PC-3 (cell line): ENCODE measurements at regions not wholly inside any gene's neighbourhood (a gene's known extent, or its start where the extent isn't known, plus 50 kb on each side); places are given as distances from the start of the nearest gene placed in this dataset.

Experiments
- ATAC-seq: fragments of 200-7000 bp; cut with Tn5 transposase; 2 replicates; pipeline ENCODE4 v1.9.1; 2020; ENCODE audit warnings: mild to moderate bottlenecking, moderate library complexity
- BruUV-seq: library from RNA; stranded (reverse); fragments of 400-500 nt; replicated peaks from 2 replicates; lab custom pipeline; 2021; lab: Mats Ljungman, UMichigan
- CTCF ChIA-PET: fragments of 300-600 bp; sonication (Branson Sonifier 250); formaldehyde crosslinking; loops from one replicate; lab custom pipeline; 2022; ENCODE audit warnings: antibody characterized with exemption; lab: Charles Lee
- POLR2A ChIA-PET: fragments of 300-600 bp; sonication (Branson Sonifier 250); formaldehyde crosslinking; loops from one replicate; lab custom pipeline; 2022; ENCODE audit warnings: antibody characterized with exemption; ENCODE audit not compliant: unreplicated experiment; lab: Charles Lee
- DNase-seq: peaks from one replicate; pipeline ENCODE4 v3.0.0-alpha.2; 2015
- H2AFZ ChIP-seq: fragments of 300-600 bp; sonication (generic); 2 replicates; pipeline ENCODE4 v1.6.0; 2016; ENCODE audit warnings: antibody characterized with exemption, low read length
- H3F3A ChIP-seq: fragments of 300-600 bp; sonication (generic); one replicate; pipeline ENCODE4 v1.6.0; 2017; ENCODE audit warnings: antibody characterized with exemption, low read length, control low read depth, mild to moderate bottlenecking; ENCODE audit not compliant: unreplicated experiment
- H3K27ac ChIP-seq: fragments of 300-600 bp; sonication (generic); 2 replicates; pipeline ENCODE4 v1.5.1; 2016; ENCODE audit warnings: mild to moderate bottlenecking, low read length
- H3K27me3 ChIP-seq: fragments of 300-600 bp; sonication (generic); 2 replicates; pipeline ENCODE4 v1.6.1; 2016; ENCODE audit warnings: low read length, mixed read lengths
- H3K36me3 ChIP-seq: fragments of 300-600 bp; sonication (generic); 2 replicates; pipeline ENCODE4 v1.6.1; 2016; ENCODE audit warnings: low read depth, mixed run types, low read length, mixed read lengths
- H3K4me1 ChIP-seq: fragments of 300-600 bp; sonication (generic); 2 replicates; pipeline ENCODE4 v1.5.1; 2016; ENCODE audit warnings: low read length; ENCODE audit not compliant: insufficient read depth
- H3K4me2 ChIP-seq: fragments of 300-600 bp; sonication (generic); 2 replicates; pipeline ENCODE4 v1.6.0; 2016; ENCODE audit warnings: low read length
- H3K4me3 ChIP-seq: fragments of 300-600 bp; sonication (generic); 2 replicates; pipeline ENCODE4 v1.5.1; 2016; ENCODE audit warnings: mild to moderate bottlenecking, low read length, mixed read lengths
- H3K79me2 ChIP-seq: fragments of 300-600 bp; sonication (generic); 2 replicates; pipeline ENCODE4 v1.6.1; 2017; ENCODE audit warnings: low read length, mixed read lengths
- H3K9ac ChIP-seq: fragments of 300-600 bp; sonication (generic); 2 replicates; pipeline ENCODE4 v1.6.0; 2016; ENCODE audit warnings: mild to moderate bottlenecking, low read length
- H3K9me2 ChIP-seq: fragments of 300-600 bp; sonication (generic); replicated peaks from 2 replicates; pipeline ENCODE4 v1.6.1; 2016; ENCODE audit warnings: mixed run types, low read length, mixed read lengths
- H3K9me3 ChIP-seq: fragments of 300-600 bp; sonication (generic); 2 replicates; pipeline ENCODE4 v1.6.1; 2016; ENCODE audit warnings: low read length, mixed read lengths
- H4K20me1 ChIP-seq: fragments of 300-600 bp; sonication (generic); 2 replicates; pipeline ENCODE4 v1.6.1; 2016; ENCODE audit warnings: low read length, mixed read lengths
- EZH2 ChIP-seq: fragments of 300-600 bp; sonication (generic); IDR thresholded peaks from one replicate; pipeline ENCODE4 v1.6.1; 2017; ENCODE audit warnings: antibody characterized with exemption, mild to moderate bottlenecking, low read length; ENCODE audit not compliant: unreplicated experiment
- EZH2phosphoT487 ChIP-seq: fragments of 300-600 bp; sonication (generic); IDR thresholded peaks from 2 replicates; pipeline ENCODE4 v1.6.1; 2018; ENCODE audit warnings: mild to moderate bottlenecking, antibody characterized with exemption, low read length, borderline replicate concordance
- intact Hi-C: fragments of 100-400 bp; cut with micrococcal nuclease; formaldehyde crosslinking; loops from 2 replicates; pipeline ENCODE4 v1.9.0; 2023
- TF ChIP-seq, protein P1 (sequence below): fragments of 300-600 bp; sonication (generic); conservative IDR thresholded peaks from 2 replicates; pipeline ENCODE4 v1.5.1; 2017; ENCODE audit warnings: antibody characterized with exemption, low read depth, mild to moderate bottlenecking, low read length

DNA sequence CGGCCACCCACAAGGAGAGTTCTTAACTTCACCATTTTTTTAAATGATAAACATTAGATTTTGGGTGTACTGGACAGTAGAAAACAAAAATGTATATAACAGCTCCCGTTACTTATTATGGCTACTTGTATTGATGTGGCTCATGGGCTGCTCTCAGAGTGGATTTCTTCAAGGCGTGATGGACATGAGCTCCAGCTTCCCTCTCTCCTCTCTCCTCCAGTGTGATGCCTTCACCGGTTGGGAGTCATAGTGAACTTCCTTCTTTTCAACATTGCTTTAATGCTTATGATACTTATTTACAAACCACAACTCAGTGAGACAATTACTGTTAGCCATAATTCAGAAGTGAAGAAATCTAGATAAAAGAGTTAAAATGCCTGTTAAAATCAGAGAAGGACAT is 515.2 kb downstream of the RNF144A start:
- H2AFZ ChIP-seq, result no peak overlapping the region
- no peak overlapping the region for H3K27ac ChIP-seq
- no peak for DNase-seq
- no TSS peak for BruUV-seq
- no peaks in the 10 kb centered on the region for H3K4me1 ChIP-seq
- no peaks in the 10 kb centered on the region for H3K27me3 ChIP-seq
- H3K9me3 ChIP-seq, result no peaks in the 10 kb centered on the region
- no peaks in the 10 kb centered on the region for H3F3A ChIP-seq
- TF ChIP-seq EZH2 (no peak), EZH2phosphoT487 (no peak)
- TF ChIP-seq, protein P1, sequence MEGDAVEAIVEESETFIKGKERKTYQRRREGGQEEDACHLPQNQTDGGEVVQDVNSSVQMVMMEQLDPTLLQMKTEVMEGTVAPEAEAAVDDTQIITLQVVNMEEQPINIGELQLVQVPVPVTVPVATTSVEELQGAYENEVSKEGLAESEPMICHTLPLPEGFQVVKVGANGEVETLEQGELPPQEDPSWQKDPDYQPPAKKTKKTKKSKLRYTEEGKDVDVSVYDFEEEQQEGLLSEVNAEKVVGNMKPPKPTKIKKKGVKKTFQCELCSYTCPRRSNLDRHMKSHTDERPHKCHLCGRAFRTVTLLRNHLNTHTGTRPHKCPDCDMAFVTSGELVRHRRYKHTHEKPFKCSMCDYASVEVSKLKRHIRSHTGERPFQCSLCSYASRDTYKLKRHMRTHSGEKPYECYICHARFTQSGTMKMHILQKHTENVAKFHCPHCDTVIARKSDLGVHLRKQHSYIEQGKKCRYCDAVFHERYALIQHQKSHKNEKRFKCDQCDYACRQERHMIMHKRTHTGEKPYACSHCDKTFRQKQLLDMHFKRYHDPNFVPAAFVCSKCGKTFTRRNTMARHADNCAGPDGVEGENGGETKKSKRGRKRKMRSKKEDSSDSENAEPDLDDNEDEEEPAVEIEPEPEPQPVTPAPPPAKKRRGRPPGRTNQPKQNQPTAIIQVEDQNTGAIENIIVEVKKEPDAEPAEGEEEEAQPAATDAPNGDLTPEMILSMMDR, result no peak
- no peak overlapping the region for H3K4me2 ChIP-seq
- no peak for ATAC-seq
- no peaks in the 10 kb centered on the region for H4K20me1 ChIP-seq
- CTCF ChIA-PET, result no interaction called here
- intact Hi-C loops, result no loop called here
- no peaks in the 10 kb centered on the region for H3K79me2 ChIP-seq
- H3K4me3 ChIP-seq, result no peak overlapping the region
- no peaks in the 10 kb centered on the region for H3K9me2 ChIP-seq
- H3K36me3 ChIP-seq, result no peaks in the 10 kb centered on the region
- no peak overlapping the region for H3K9ac ChIP-seq
- POLR2A ChIA-PET, result no interaction called here

DNA sequence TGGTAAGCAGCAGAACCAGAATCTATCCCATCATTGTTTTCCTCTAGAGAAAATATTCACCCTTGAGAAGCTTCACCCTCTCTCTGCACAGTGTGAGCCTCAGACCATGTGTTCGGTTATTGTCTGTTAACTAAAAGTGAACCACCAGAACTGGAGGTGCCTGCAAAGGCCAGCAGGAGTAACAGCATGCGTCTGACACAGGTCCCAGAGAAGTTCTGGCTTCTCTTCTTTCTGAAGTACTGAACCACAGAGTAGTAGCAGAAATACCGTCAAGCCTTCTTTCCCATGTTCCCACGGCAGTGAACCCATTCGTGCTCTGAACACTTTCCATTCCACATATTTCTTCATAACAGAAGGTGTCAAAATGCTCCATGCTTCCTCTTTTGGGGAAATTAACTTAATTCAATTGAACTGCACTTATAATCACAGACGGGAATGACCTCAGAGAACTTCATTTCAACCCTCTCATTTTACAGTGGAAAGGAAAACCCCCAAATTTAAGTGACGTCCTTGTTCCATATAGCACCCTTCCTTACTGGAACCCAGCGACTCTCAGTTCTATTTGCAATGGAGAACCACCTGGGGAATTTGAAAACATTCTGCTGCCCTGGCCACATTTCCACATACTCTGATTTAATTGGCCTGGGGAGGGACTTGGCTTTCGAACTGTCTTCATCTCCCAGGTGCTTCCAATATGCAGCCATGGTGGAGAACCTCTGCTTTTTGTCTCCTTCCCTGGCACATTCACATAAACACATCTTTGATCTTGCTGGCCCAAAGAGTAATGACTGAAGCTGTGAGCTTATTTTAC is 519.1 kb downstream of the RNF144A start:
- Histone ChIP-seq H3K27ac (no peak overlapping the region), H3K4me2 (no peak overlapping the region), H2AFZ (no peak overlapping the region), H3K4me3 (no peak overlapping the region), H4K20me1 (no peaks in the 10 kb centered on the region), H3K9me2 (no peaks in the 10 kb centered on the region), H3K9ac (no peak overlapping the region), H3K4me1 (no peaks in the 10 kb centered on the region), H3K9me3 (no peaks in the 10 kb centered on the region), H3K27me3 (no peaks in the 10 kb centered on the region), H3K36me3 (no peaks in the 10 kb centered on the region), H3F3A (no peaks in the 10 kb centered on the region), H3K79me2 (no peaks in the 10 kb centered on the region)
- no TSS peak for BruUV-seq
- POLR2A ChIA-PET, result no interaction called here
- no peak for ATAC-seq
- no peak for TF ChIP-seq EZH2phosphoT487
- TF ChIP-seq, protein P1, result no peak
- no peak for DNase-seq
- CTCF ChIA-PET, result no interaction called here
- intact Hi-C loops, result no loop called here

DNA sequence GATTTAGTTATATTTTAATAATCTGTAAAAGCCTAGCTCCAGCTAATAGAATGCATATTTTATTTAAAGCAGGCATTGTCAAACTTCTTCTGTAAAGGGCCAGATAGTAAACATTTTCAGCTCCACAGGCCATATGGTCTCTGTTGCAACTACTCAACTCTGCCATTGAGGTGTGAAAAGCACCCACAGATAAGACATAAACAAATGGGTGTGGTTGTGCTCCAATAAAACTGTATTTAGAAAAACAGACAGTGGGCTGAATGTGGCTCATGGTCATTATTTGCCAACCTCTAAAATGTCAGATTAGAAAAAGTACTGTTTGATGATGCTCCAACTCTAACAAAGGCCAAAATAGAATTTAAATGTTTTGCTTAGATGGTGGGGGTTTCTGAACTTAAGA is 519.9 kb downstream of the RNF144A start:
- H3K27me3 ChIP-seq, result no peaks in the 10 kb centered on the region
- TF ChIP-seq EZH2phosphoT487 (no peak), EZH2 (no peak)
- TF ChIP-seq, protein P1, result no peak
- no peaks in the 10 kb centered on the region for H3K9me3 ChIP-seq
- H3K4me3 ChIP-seq, result no peak overlapping the region
- BruUV-seq, result no TSS peak
- H3K9ac ChIP-seq, result no peak overlapping the region
- POLR2A ChIA-PET, result no interaction called here
- no peak for DNase-seq
- H3K4me1 ChIP-seq, result no peaks in the 10 kb centered on the region
- no peak overlapping the region for H3K4me2 ChIP-seq
- H3K79me2 ChIP-seq, result no peaks in the 10 kb centered on the region
- intact Hi-C loops, result no loop called here
- H2AFZ ChIP-seq, result no peak overlapping the region
- no peaks in the 10 kb centered on the region for H3F3A ChIP-seq
- no peak for ATAC-seq
- no peaks in the 10 kb centered on the region for H4K20me1 ChIP-seq
- no peaks in the 10 kb centered on the region for H3K9me2 ChIP-seq
- CTCF ChIA-PET, result no interaction called here
- no peaks in the 10 kb centered on the region for H3K36me3 ChIP-seq
- no peak overlapping the region for H3K27ac ChIP-seq
